ENCODE measurements at regions not wholly inside any gene's neighbourhood (a gene's known extent, or its start where the extent isn't known, plus 50 kb on each side); places are given as distances from the start of the nearest gene placed in this dataset.

DNA sequence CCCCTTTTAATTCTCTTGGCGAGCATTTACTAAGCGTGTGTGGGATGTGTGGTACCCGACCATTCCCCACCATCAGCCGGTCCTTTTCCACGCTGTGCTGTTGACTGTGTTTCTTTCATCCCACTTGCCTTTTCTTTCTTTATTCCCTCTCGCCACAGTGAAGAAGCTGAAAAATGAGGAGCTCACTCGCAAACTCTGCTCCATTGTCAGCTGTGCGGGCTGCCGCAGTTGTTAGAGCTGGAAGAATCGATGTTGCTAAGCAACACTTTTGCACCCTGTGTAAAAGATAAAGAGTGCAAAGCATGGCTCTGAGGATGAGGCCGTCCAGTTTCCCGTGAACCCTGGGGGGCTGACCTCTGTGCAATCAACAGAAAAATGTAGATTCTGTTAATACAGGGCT lies 203.1 kb upstream of the NEBL start:
- Histone ChIP-seq H3K4me3 (ENCODE audit: low read length) (no peak overlapping the region), H3K4me1 (ENCODE audit: control insufficient read depth, insufficient read depth, low read length) (peaks cover 5% of the 10 kb centered on the region), H3K27ac (ENCODE audit: low read length) (no peak overlapping the region), H3K9me3 (replicated peaks; ENCODE audit: control insufficient read depth, low read depth, low read length) (no peaks in the 10 kb centered on the region), H3K27me3 (ENCODE audit: control insufficient read depth, insufficient read depth, low read length) (no peaks in the 10 kb centered on the region), H3K36me3 (ENCODE audit: control insufficient read depth, insufficient read depth, low read length) (no peaks in the 10 kb centered on the region)
- whole genome bisulfite sequencing (ENCODE audit: insufficient coverage): 43% methylated on average over 6 of the region's 12 CpGs
- peak; percentile 50 for DNase-seq

DNA sequence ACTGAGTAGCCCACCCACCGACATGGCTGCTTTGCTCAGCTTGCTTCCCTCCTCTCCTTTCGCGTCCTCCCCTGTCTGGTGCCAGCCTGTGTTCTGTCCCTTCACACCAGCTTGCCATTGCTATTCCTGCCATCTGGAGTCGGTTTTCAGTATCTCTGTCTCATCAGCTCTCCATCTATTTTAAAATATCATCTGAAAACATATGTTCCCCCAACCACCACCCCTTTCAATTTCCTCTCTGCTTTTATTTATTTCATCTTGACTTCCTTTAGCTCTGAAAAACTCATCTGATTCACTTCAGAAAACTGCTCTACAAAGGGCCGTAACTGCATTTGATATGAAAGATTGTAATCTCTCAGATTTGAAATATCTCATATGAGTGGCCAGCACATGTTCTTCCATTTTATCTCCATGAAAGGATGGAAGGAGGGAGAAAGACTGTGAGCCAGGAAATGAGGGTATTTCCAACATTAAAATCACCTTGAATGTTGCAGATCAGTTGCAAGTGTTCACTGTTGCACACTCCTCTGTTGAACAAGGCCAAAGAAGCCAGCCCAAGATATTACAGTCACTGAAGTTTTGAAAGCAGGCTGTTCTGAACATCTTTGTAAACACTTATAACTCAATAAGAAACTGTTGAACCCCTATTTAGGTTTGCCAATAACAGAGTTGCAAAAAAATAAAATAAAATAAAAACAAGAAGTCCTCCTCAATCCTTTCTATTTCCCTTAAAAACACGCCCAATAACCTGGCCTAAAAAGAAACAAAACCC lies 202.4 kb upstream of the NEBL start:
- H3K4me3 ChIP-seq (ENCODE audit: low read length): no peak overlapping the region
- H3K4me1 ChIP-seq (ENCODE audit: control insufficient read depth, insufficient read depth, low read length): peaks cover 5% of the 10 kb centered on the region
- H3K9me3 ChIP-seq (replicated peaks; ENCODE audit: control insufficient read depth, low read depth, low read length): no peaks in the 10 kb centered on the region
- WGBS (ENCODE audit: insufficient coverage): 49% methylated on average over 4 of the region's 6 CpGs
- no peaks in the 10 kb centered on the region for H3K36me3 ChIP-seq (ENCODE audit: control insufficient read depth, insufficient read depth, low read length)
- no peak for DNase-seq
- H3K27ac ChIP-seq (ENCODE audit: low read length): no peak overlapping the region
- no peaks in the 10 kb centered on the region for H3K27me3 ChIP-seq (ENCODE audit: control insufficient read depth, insufficient read depth, low read length)

DNA sequence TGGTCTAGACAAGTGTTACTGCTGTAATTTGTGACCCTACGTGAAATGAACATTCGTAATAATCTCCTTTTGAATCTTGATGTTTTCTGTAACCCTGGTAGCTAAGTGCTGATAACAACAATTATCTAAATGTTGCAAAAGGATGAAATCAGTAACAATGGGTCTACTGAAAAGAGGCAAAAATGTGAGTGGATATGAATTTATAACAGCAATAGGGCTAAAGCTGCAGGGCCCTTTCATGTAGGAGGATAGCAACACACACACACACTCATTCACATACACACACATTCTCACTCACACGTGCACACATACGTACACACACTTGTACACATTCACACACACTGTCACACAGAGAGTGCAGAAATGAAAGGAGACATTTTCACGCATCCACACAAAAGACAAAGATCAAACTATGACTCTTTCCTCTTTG lies 200.8 kb upstream of the NEBL start:
- 100% methylated on average over 2 of the region's 5 CpGs for WGBS (ENCODE audit: insufficient coverage)
- H3K27me3 ChIP-seq (ENCODE audit: control insufficient read depth, insufficient read depth, low read length): no peaks in the 10 kb centered on the region
- no peak for DNase-seq
- no peak overlapping the region for H3K27ac ChIP-seq (ENCODE audit: low read length)
- H3K4me1 ChIP-seq (ENCODE audit: control insufficient read depth, insufficient read depth, low read length): peaks cover 5% of the 10 kb centered on the region
- no peaks in the 10 kb centered on the region for H3K36me3 ChIP-seq (ENCODE audit: control insufficient read depth, insufficient read depth, low read length)
- H3K9me3 ChIP-seq (replicated peaks; ENCODE audit: control insufficient read depth, low read depth, low read length): no peaks in the 10 kb centered on the region
- no peak overlapping the region for H3K4me3 ChIP-seq (ENCODE audit: low read length)

DNA sequence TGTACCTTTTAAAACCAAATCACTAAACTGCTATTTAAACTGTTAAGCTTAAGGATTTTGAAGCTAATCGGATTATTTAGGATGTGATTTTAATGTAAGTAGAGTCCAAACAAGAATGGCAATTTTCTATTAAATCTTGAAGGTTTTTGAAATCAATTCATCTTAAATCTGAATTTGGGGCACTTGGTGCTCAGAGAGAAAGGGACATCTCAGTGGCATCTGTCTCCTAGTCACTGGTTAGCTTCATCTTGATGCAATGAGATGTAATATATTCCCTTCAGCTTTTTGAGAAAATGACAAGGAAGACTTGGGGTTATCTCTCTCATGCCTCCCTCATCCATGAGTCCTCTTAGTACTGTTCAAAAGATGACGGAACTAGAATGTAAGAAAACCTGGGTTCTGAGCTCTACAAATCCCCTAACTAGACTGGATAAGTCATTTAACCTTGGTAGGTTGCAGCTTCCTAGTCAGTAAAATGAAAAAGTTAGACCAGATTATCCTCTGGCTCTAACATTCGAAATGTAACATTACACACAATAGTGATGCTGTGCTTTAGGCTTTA lies 198.5 kb upstream of the NEBL start:
- no peak overlapping the region for H3K4me3 ChIP-seq (ENCODE audit: low read length)
- no CpG with 5 or more reads among the region's 3 CpGs for whole genome bisulfite sequencing (ENCODE audit: insufficient coverage)
- DNase-seq: no peak
- no peaks in the 10 kb centered on the region for H3K27me3 ChIP-seq (ENCODE audit: control insufficient read depth, insufficient read depth, low read length)
- H3K27ac ChIP-seq (ENCODE audit: low read length): no peak overlapping the region
- H3K4me1 ChIP-seq (ENCODE audit: control insufficient read depth, insufficient read depth, low read length): peaks cover 5% of the 10 kb centered on the region
- H3K36me3 ChIP-seq (ENCODE audit: control insufficient read depth, insufficient read depth, low read length): no peaks in the 10 kb centered on the region
- no peaks in the 10 kb centered on the region for H3K9me3 ChIP-seq (replicated peaks; ENCODE audit: control insufficient read depth, low read depth, low read length)

DNA sequence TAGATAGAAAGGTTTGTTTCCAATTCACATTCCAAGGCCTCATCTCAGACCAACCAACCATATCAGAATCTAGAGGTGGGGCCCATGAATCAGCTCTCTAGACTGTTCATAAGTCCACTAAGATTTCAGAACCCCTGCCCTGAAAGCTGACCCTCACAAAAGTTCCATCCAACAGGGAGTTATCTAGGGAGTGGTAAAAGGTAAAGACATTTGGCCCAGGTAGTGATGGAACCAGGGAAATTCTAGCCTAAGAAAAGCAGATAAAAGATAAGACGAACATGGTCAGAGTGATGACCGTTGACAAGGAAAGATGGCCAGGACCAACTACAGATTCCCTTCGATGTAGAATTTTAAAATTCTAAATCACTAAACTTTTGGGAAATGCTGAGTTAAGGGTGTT lies 198.0 kb upstream of the NEBL start:
- no peaks in the 10 kb centered on the region for H3K36me3 ChIP-seq (ENCODE audit: control insufficient read depth, insufficient read depth, low read length)
- peaks cover 2% of the 10 kb centered on the region for H3K4me1 ChIP-seq (ENCODE audit: control insufficient read depth, insufficient read depth, low read length)
- no peaks in the 10 kb centered on the region for H3K9me3 ChIP-seq (replicated peaks; ENCODE audit: control insufficient read depth, low read depth, low read length)
- H3K27ac ChIP-seq (ENCODE audit: low read length): no peak overlapping the region
- no peak for DNase-seq
- H3K27me3 ChIP-seq (ENCODE audit: control insufficient read depth, insufficient read depth, low read length): no peaks in the 10 kb centered on the region
- no peak overlapping the region for H3K4me3 ChIP-seq (ENCODE audit: low read length)
- no CpG with 5 or more reads among the region's 3 CpGs for WGBS (ENCODE audit: insufficient coverage)

DNA sequence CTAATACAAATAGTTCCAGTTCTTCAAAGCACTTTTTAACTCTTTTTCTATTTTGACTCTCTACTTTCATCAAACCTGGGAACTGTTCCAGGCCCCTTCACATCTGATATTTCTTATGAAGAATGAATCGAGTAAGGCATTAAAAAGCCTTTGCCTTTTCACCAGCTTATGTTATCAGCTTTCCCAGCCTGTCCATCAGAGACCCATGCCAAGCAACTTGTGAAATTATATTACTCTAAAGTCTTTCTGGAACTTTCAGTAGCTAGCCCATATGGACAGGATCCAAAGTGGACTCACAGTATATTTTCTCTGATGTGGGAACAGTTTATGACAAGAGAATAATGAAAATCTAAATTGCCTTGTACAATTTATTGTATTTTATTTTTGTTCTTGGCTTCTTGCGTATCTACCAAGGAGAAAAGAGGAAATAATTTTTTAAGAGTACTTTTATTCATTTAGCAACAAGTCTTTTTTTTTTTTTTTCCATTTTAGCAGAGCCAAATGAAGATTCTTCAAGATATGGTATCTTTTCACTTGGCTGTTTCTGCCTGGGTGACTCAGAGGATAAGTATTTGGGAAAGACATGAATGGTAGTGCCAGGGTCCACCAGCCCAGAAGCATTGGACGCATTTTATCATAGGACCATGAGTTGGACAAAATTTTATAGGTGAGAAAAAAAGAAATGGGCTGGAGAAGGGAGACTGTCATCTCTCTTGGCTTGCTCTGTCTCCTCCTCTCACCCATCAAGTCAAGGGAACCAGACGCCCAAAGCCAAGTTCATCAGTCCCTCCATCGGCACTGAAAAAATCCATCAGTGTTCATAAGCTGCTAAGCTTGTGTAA lies 195.8 kb upstream of the NEBL start:
- no peaks in the 10 kb centered on the region for H3K4me1 ChIP-seq (ENCODE audit: control insufficient read depth, insufficient read depth, low read length)
- no peak overlapping the region for H3K27ac ChIP-seq (ENCODE audit: low read length)
- 100% methylated on average over 1 of the region's 5 CpGs for WGBS (ENCODE audit: insufficient coverage)
- no peaks in the 10 kb centered on the region for H3K36me3 ChIP-seq (ENCODE audit: control insufficient read depth, insufficient read depth, low read length)
- H3K9me3 ChIP-seq (replicated peaks; ENCODE audit: control insufficient read depth, low read depth, low read length): no peaks in the 10 kb centered on the region
- no peak overlapping the region for H3K4me3 ChIP-seq (ENCODE audit: low read length)
- H3K27me3 ChIP-seq (ENCODE audit: control insufficient read depth, insufficient read depth, low read length): no peaks in the 10 kb centered on the region
- DNase-seq: no peak

DNA sequence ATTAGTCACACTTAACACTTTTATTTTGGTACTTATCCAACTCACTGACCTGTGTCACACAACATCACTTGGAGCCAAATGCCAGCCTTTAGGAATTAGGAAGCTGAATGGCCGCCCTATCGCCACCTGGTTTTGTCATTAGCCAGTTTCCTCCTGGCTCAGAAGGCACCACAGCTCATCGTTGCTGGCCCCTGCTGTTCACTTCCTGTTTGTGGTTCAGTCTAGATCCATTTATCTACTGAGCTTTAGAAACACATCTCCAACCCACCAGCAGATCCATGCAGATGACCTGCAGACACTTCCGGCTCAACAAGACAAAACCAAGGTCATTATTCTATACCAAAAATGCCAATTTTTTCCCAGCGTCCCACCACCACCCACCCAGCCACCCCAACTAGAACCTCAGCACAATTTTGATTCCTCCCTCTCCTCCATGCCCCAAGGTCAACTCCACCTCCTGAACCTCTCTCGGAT lies 193.5 kb upstream of the NEBL start:
- Histone ChIP-seq H3K4me3 (ENCODE audit: low read length) (no peak overlapping the region), H3K36me3 (ENCODE audit: control insufficient read depth, insufficient read depth, low read length) (no peaks in the 10 kb centered on the region), H3K9me3 (replicated peaks; ENCODE audit: control insufficient read depth, low read depth, low read length) (no peaks in the 10 kb centered on the region), H3K4me1 (ENCODE audit: control insufficient read depth, insufficient read depth, low read length) (no peaks in the 10 kb centered on the region), H3K27me3 (ENCODE audit: control insufficient read depth, insufficient read depth, low read length) (no peaks in the 10 kb centered on the region), H3K27ac (ENCODE audit: low read length) (no peak overlapping the region)
- DNase-seq: no peak
- WGBS (ENCODE audit: insufficient coverage): 79% methylated on average over 6 of the region's 6 CpGs

DNA sequence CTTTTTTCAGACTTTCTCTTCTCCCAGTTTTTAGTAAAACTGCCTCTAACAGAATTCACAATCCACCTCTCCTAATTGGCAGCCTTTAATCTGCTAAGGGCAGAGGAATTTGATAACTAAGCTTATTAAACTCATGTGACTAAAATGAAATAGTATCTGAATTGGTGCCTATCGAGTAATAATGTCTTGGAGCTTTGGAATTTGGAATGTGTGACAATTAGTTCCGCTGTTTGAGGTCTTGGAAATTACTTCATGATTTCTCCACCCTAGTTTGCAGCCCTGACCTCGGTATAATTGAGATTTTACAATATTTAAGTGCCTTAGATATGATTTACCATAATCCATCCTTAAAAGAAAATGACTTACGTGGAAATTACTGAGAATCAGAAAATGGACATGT lies 190.4 kb upstream of the NEBL start:
- no peak overlapping the region for H3K4me3 ChIP-seq (ENCODE audit: low read length)
- H3K9me3 ChIP-seq (replicated peaks; ENCODE audit: control insufficient read depth, low read depth, low read length): no peaks in the 10 kb centered on the region
- no peaks in the 10 kb centered on the region for H3K36me3 ChIP-seq (ENCODE audit: control insufficient read depth, insufficient read depth, low read length)
- no peak overlapping the region for H3K27ac ChIP-seq (ENCODE audit: low read length)
- DNase-seq: no peak
- no CpG with 5 or more reads among the region's 4 CpGs for WGBS (ENCODE audit: insufficient coverage)
- H3K27me3 ChIP-seq (ENCODE audit: control insufficient read depth, insufficient read depth, low read length): no peaks in the 10 kb centered on the region
- H3K4me1 ChIP-seq (ENCODE audit: control insufficient read depth, insufficient read depth, low read length): no peaks in the 10 kb centered on the region

DNA sequence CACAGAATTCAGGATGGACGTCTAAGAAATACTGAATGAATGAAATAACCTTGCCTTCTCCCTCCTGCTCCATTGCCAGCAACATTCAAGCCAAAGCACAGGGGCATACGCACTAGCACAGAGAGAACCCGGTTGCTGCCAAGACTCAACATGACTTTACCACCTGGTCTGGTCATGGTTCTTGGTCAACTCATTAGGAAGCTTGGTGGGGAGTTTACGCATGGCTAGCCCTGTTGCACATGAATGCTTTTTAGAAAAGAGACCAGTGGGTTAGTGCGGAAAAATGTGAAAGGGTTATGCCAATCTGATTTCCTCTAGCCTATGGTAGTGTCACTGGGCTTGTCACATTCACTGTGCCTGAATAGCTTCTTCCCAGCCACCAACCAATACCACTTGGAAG lies 187.6 kb upstream of the NEBL start:
- WGBS (ENCODE audit: insufficient coverage): 100% methylated on average over 1 of the region's 5 CpGs
- DNase-seq: no peak
- no peaks in the 10 kb centered on the region for H3K4me1 ChIP-seq (ENCODE audit: control insufficient read depth, insufficient read depth, low read length)
- H3K4me3 ChIP-seq (ENCODE audit: low read length): no peak overlapping the region
- no peak overlapping the region for H3K27ac ChIP-seq (ENCODE audit: low read length)
- no peaks in the 10 kb centered on the region for H3K9me3 ChIP-seq (replicated peaks; ENCODE audit: control insufficient read depth, low read depth, low read length)
- no peaks in the 10 kb centered on the region for H3K27me3 ChIP-seq (ENCODE audit: control insufficient read depth, insufficient read depth, low read length)
- H3K36me3 ChIP-seq (ENCODE audit: control insufficient read depth, insufficient read depth, low read length): no peaks in the 10 kb centered on the region

DNA sequence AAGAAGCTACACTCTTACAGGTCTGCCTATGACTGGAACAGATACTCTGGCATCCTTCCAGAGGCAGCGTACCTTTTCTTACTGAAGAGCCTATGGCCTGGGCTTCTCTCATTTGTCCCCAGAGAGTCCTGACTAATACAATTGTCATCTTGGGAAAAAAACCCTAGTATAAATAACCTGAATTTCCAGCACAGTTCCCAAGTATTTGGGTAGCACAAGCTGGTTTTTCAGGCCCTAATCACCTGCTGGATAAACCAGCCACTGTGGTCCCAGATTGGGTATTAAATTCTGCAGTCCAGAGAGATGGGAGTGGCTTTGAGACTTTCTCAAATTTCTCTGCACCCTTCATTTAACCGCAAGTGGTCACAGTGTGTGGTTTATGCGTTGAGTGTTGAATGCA lies 186.8 kb upstream of the NEBL start:
- H3K27me3 ChIP-seq (ENCODE audit: control insufficient read depth, insufficient read depth, low read length): no peaks in the 10 kb centered on the region
- no peaks in the 10 kb centered on the region for H3K4me1 ChIP-seq (ENCODE audit: control insufficient read depth, insufficient read depth, low read length)
- H3K36me3 ChIP-seq (ENCODE audit: control insufficient read depth, insufficient read depth, low read length): no peaks in the 10 kb centered on the region
- no peak overlapping the region for H3K27ac ChIP-seq (ENCODE audit: low read length)
- H3K9me3 ChIP-seq (replicated peaks; ENCODE audit: control insufficient read depth, low read depth, low read length): no peaks in the 10 kb centered on the region
- no peak for DNase-seq
- 50% methylated on average over 1 of the region's 3 CpGs for WGBS (ENCODE audit: insufficient coverage)
- H3K4me3 ChIP-seq (ENCODE audit: low read length): no peak overlapping the region
